ENCODE measurements at regions not wholly inside any gene's neighbourhood (a gene's known extent, or its start where the extent isn't known, plus 50 kb on each side); places are given as distances from the start of the nearest gene placed in this dataset.

- TF ChIP-seq CTCF (conservative IDR thresholded peaks at IDR 0.05 in 1 of 2, IDR thresholded peaks at IDR 0.05 in 1 of 2; ENCODE audit: extremely low read depth in 1 of 2, insufficient read depth in 1 of 2, low read depth in 1 of 2, low read length in 2 of 2), result no peak
- TF ChIP-seq EZH2 (IDR thresholded peaks at IDR 0.05; ENCODE audit: borderline replicate concordance, low read length), result no peak
These were observed 270.1 kb downstream of the C1D start for GRCh38 chr2:67792681-67793091.
